ENCODE measurements at regions not wholly inside any gene's neighbourhood (a gene's known extent, or its start where the extent isn't known, plus 50 kb on each side); places are given as distances from the start of the nearest gene placed in this dataset.

GRCh38 chr11:57072640-57073039, 83.9 kb downstream of the OR5AK2 start:
- no peak for TF ChIP-seq CTCF (IDR thresholded peaks at IDR 0.05)
- Histone ChIP-seq H3K27me3 (ENCODE audit: control insufficient read depth in 2 of 2, insufficient read depth in 2 of 2, low read length in 2 of 2) (no peaks in the 10 kb centered on the region), H4K20me1 (ENCODE audit: insufficient read depth, low read length) (no peaks in the 10 kb centered on the region), H3K4me1 (ENCODE audit: control insufficient read depth in 1 of 2, insufficient read depth in 2 of 2, low read length in 2 of 2) (no peaks in the 10 kb centered on the region), H3K9me3 (replicated peaks in 1 of 2; ENCODE audit: control insufficient read depth in 1 of 2, insufficient read depth in 1 of 2, low read length in 2 of 2) (no peaks in the 10 kb centered on the region), H3K36me3 (replicated peaks in 1 of 2; ENCODE audit: control insufficient read depth in 1 of 2, insufficient read depth in 2 of 2, low read length in 2 of 2) (no peaks in the 10 kb centered on the region), H2AFZ (ENCODE audit: insufficient read depth, low read depth, low read length, poor library complexity, severe bottlenecking) (no peak overlapping the region), H3K4me2 (replicated peaks; ENCODE audit: extremely low read depth, low read length, poor library complexity, severe bottlenecking) (no peak overlapping the region), H3K9ac (ENCODE audit: insufficient read depth, low read length, poor library complexity, severe bottlenecking) (no peak overlapping the region), H3K79me2 (ENCODE audit: insufficient read depth, low read length) (no peaks in the 10 kb centered on the region), H3K27ac (ENCODE audit: low read depth in 1 of 2, low read length in 2 of 2) (no peak overlapping the region), H3K4me3 (replicated peaks in 1 of 3; ENCODE audit: low read depth in 2 of 3, low read length in 3 of 3) (no peak overlapping the region)
- Mint-ChIP-seq H3K4me1 (no peaks in the 10 kb centered on the region), H3K27me3 (ENCODE audit: low read depth in 3 of 3) (no peaks in the 10 kb centered on the region), H3K36me3 (no peaks in the 10 kb centered on the region), H3K27ac (no peak overlapping the region), H3K4me3 (no peak overlapping the region), H3K9me3 (peaks cover 0 to 2% (median 0%) of the 10 kb centered on the region in 7 donors)
- no peak for DNase-seq
- intact Hi-C loops (cut with micrococcal nuclease) = no loop called here

- no peak overlapping the region for H3K4me3 ChIP-seq (replicated peaks in 1 of 3; ENCODE audit: low read depth in 2 of 3, low read length in 3 of 3)
- intact Hi-C loops (cut with micrococcal nuclease) = no loop called here
- H3K4me1 ChIP-seq (ENCODE audit: control insufficient read depth in 1 of 2, insufficient read depth in 2 of 2, low read length in 2 of 2) = no peaks in the 10 kb centered on the region
- no peaks in the 10 kb centered on the region for H3K36me3 ChIP-seq (replicated peaks in 1 of 2; ENCODE audit: control insufficient read depth in 1 of 2, insufficient read depth in 2 of 2, low read length in 2 of 2)
- no peak overlapping the region for H3K27ac ChIP-seq (ENCODE audit: low read depth in 1 of 2, low read length in 2 of 2)
- WGBS (ENCODE audit: insufficient coverage) = 100% methylated on average over 2 of the region's 3 CpGs
- H4K20me1 ChIP-seq (ENCODE audit: insufficient read depth, low read length) = no peaks in the 10 kb centered on the region
- Mint-ChIP-seq H3K4me1 (no peaks in the 10 kb centered on the region), H3K27me3 (ENCODE audit: low read depth in 3 of 3) (no peaks in the 10 kb centered on the region), H3K4me3 (no peak overlapping the region), H3K9me3 (peaks cover 0 to 2% (median 0%) of the 10 kb centered on the region in 7 donors), H3K27ac (no peak overlapping the region), H3K36me3 (no peaks in the 10 kb centered on the region)
- H3K9me3 ChIP-seq (replicated peaks in 1 of 2; ENCODE audit: control insufficient read depth in 1 of 2, insufficient read depth in 1 of 2, low read length in 2 of 2) = no peaks in the 10 kb centered on the region
- no peak overlapping the region for H3K9ac ChIP-seq (ENCODE audit: insufficient read depth, low read length, poor library complexity, severe bottlenecking)
- H2AFZ ChIP-seq (ENCODE audit: insufficient read depth, low read depth, low read length, poor library complexity, severe bottlenecking) = no peak overlapping the region
- no peak for TF ChIP-seq CTCF (IDR thresholded peaks at IDR 0.05)
- H3K4me2 ChIP-seq (replicated peaks; ENCODE audit: extremely low read depth, low read length, poor library complexity, severe bottlenecking) = no peak overlapping the region
- DNase-seq = no peak
- no peaks in the 10 kb centered on the region for H3K79me2 ChIP-seq (ENCODE audit: insufficient read depth, low read length)
- no peaks in the 10 kb centered on the region for H3K27me3 ChIP-seq (ENCODE audit: control insufficient read depth in 2 of 2, insufficient read depth in 2 of 2, low read length in 2 of 2)
These were observed 84.4 kb downstream of the OR5AK2 start for GRCh38 chr11:57073128-57073527.
